Adipocyte (in vitro differentiated cells): ENCODE measurements at regions not wholly inside any gene's neighbourhood (a gene's known extent, or its start where the extent isn't known, plus 50 kb on each side); places are given as distances from the start of the nearest gene placed in this dataset.

ENCODE experiments used
- DNase-seq: peaks from one replicate; pipeline ENCODE4 v3.0.0-alpha.2; 2015; ENCODE audit warnings: low read depth
- H3K27me3 ChIP-seq: replicated peaks from 2 replicates; pipeline ENCODE4 v1.7.0; 2013; ENCODE audit warnings: mild to moderate bottlenecking, low read length, moderate library complexity; ENCODE audit not compliant: control insufficient read depth, insufficient read depth
- H3K36me3 ChIP-seq: 2 replicates; pipeline ENCODE4 v1.7.0; 2013; ENCODE audit warnings: low read length, mild to moderate bottlenecking, moderate library complexity; ENCODE audit not compliant: control insufficient read depth, insufficient read depth, severe bottlenecking
- H3K4me1 ChIP-seq: 2 replicates; pipeline ENCODE4 v1.7.0; 2013; ENCODE audit warnings: mild to moderate bottlenecking, low read length, moderate library complexity; ENCODE audit not compliant: control insufficient read depth, insufficient read depth
- H3K4me3 ChIP-seq: 2 replicates; pipeline ENCODE4 v1.7.0; 2013; ENCODE audit warnings: mild to moderate bottlenecking, low read length, moderate library complexity
- H3K9ac ChIP-seq: 2 replicates; pipeline ENCODE4 v1.7.0; 2013; ENCODE audit warnings: mild to moderate bottlenecking, low read length, moderate library complexity
- H3K9me3 ChIP-seq: 2 replicates; pipeline ENCODE4 v1.7.0; 2013; ENCODE audit warnings: mild to moderate bottlenecking, low read length, moderate library complexity; ENCODE audit not compliant: control insufficient read depth

DNA sequence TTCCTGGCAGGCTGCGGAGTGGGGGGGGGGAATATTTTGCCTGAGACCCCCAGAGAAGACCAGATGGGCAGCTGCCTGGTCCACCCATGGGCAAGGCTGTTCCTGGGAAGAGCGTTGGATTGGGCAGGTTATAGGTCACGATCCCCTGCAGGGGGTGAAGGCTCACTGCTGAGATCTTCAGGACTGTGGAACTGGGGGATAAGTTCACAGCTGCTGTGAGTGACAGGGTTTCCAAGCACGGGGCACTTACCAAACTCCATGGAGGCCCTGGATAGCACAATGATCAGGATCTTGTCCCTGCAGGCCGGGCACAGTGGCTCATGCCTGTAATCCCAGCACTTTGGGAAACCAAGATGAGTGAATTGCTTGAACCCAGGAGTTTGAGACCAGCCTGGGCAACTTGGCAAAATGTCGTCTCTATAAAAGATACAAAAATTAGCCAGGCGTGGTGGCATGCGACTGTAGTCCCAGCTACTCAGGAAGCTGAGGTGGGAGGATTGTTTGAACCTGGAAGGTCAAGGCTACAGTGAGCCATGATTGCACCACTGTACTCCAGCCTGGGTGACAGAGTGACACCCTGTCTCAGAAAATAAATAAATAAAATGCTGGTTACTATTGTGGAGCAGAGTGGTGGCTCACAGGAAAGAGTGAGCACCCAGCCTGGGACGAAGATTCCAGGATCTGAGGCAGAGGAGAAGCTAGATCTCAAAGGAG, 68.0 kb upstream of the HELT start:
- no peak for DNase-seq
- Histone ChIP-seq H3K9me3 (peaks cover 2% of the 10 kb centered on the region), H3K36me3 (no peaks in the 10 kb centered on the region), H3K27me3 (peaks cover 72% of the 10 kb centered on the region), H3K4me1 (no peaks in the 10 kb centered on the region), H3K9ac (no peak overlapping the region), H3K4me3 (no peak overlapping the region)

DNA sequence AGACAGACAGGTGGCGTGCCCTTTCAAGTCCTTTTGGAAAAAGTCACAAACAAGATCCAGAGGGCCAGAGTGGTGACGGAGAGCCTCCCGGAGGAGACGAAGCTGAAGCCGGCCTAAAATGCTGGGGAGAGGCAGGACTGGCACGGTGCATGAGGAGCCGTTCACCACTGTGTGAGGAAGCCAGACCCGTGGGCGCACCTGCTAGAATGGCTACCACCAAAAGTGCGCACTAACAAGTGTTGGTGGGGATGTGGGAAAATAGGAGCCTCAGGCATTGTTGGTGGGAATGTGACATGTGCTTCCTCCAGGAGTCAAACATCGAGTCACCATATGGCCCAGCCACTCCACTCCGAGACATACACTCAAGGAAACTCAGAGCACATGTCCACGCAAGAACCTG, 67.4 kb upstream of the HELT start:
- Histone ChIP-seq H3K9ac (no peak overlapping the region), H3K4me1 (no peaks in the 10 kb centered on the region), H3K27me3 (peaks cover 72% of the 10 kb centered on the region), H3K36me3 (no peaks in the 10 kb centered on the region), H3K4me3 (no peak overlapping the region), H3K9me3 (peaks cover 2% of the 10 kb centered on the region)
- DNase-seq = no peak

DNA sequence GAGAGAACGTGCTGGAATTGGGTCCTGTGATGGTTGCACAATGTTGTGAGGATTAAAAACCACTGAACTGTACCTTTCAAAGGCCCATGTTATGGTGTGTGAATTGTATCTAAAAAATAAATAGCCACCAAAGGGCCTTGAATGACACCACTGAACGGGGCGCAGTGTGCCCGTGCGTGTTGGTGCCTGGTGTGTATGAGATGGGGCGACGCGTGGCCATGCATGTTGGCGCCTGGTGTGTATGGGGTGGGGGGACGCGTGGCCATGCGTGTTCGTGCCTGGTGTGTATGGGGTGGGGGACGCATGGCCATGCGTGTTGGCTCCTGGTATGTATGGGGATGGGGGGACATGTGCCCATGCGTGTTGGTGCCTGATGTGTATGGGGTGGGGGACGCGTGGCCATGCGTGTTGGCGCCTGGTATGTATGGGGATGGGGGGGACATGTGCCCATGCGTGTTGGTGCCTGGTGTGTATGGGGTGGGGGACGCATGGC, 66.6 kb upstream of the HELT start:
- DNase-seq = no peak
- no peaks in the 10 kb centered on the region for H3K36me3 ChIP-seq
- H3K9ac ChIP-seq = no peak overlapping the region
- peaks cover 2% of the 10 kb centered on the region for H3K9me3 ChIP-seq
- no peaks in the 10 kb centered on the region for H3K4me1 ChIP-seq
- no peak overlapping the region for H3K4me3 ChIP-seq
- H3K27me3 ChIP-seq = peaks cover 71% of the 10 kb centered on the region

DNA sequence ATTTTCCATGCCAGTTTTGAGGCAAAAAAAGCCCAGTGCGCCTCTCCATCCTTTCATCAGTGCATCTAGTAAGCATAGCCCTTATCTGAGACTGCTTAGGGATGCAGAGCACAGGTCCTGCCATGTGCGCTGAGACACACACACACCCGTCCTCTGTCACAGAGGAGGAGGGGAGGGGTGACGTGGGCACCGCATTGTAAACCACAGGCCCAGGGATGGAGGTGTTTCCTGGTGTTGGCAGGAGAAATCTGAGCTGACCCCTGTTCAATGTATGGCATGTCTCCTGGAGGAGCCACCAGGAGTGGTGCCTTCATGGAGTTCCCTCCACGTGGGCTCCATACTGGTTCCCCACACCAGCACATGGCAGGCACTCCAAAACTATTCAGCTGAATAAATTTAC, 65.8 kb upstream of the HELT start:
- Histone ChIP-seq H3K9ac (no peak overlapping the region), H3K4me3 (no peak overlapping the region), H3K27me3 (peaks cover 65% of the 10 kb centered on the region), H3K9me3 (peaks cover 2% of the 10 kb centered on the region), H3K4me1 (no peaks in the 10 kb centered on the region), H3K36me3 (no peaks in the 10 kb centered on the region)
- DNase-seq = no peak

DNA sequence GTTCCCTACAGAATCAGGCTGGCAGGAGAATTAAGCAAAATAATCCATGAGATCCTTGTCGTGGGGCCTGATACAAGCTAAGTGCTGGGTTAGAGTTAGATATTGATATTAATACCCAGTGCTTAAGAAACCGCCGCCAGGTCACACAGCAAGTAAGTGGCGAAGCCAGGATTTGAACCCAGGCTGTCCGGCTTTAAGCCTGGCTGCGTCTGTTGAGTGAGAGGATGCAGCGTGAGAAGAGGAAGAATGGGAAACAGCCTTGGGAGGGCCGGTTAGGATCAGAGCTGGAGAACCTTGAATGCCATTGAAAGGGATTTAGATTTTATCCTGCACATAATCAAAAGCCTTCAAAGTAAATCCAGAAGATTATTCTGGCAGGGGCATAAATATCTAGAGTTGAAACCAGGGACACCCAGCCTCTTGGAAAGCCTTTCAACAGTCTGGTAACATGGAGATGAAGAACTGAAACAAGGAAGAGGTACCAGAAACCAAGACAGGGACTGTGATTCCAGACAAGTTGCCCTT, 64.8 kb upstream of the HELT start:
- no peaks in the 10 kb centered on the region for H3K4me1 ChIP-seq
- peaks cover 2% of the 10 kb centered on the region for H3K9me3 ChIP-seq
- peaks cover 60% of the 10 kb centered on the region for H3K27me3 ChIP-seq
- no peak overlapping the region for H3K9ac ChIP-seq
- no peak overlapping the region for H3K4me3 ChIP-seq
- DNase-seq = no peak
- H3K36me3 ChIP-seq = no peaks in the 10 kb centered on the region

DNA sequence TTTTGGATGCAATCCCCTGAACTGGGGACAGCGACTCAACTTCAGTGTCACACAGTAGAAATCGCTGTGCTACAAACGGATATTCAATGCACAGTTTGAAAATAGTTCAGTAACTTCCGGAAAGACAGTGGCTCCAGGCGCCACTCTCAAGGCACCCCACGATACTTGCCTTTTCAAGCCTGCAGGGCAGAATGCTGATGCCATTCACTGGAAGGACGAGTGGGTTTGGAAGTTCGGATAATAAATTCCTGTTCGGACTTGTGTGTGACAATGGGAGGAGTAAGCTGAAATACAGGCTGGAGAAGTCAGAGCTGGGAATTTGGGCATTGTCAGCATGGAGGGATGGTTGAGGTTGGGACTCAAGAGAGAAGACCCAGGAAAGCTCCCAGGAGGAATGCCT, 64.3 kb upstream of the HELT start:
- H3K4me1 ChIP-seq = no peaks in the 10 kb centered on the region
- H3K9ac ChIP-seq = no peak overlapping the region
- no peak overlapping the region for H3K4me3 ChIP-seq
- no peak for DNase-seq
- H3K27me3 ChIP-seq = peaks cover 55% of the 10 kb centered on the region
- H3K9me3 ChIP-seq = peaks cover 2% of the 10 kb centered on the region
- H3K36me3 ChIP-seq = no peaks in the 10 kb centered on the region

DNA sequence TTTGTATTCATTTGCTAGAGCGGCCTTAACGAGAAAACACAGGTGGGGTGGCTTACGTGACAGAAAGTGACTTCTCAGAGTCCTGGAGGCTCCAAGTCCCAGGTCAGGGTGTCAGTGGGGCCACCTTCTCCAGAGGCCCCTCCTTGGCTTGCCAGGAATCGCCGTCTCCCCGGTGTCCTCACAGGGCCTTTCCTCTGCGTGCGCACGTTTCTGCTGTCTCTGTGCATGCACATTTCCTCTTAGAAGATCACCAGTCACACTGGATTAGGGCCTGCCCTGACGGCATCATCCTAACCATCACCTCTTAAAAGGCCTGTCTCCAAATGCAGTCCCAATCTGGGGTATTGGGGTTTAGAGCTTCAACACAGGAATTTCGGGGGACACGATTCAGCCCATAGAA, 63.8 kb upstream of the HELT start:
- no peak for DNase-seq
- Histone ChIP-seq H3K4me3 (no peak overlapping the region), H3K36me3 (no peaks in the 10 kb centered on the region), H3K9me3 (peaks cover 2% of the 10 kb centered on the region), H3K9ac (no peak overlapping the region), H3K27me3 (peaks cover 50% of the 10 kb centered on the region), H3K4me1 (no peaks in the 10 kb centered on the region)

DNA sequence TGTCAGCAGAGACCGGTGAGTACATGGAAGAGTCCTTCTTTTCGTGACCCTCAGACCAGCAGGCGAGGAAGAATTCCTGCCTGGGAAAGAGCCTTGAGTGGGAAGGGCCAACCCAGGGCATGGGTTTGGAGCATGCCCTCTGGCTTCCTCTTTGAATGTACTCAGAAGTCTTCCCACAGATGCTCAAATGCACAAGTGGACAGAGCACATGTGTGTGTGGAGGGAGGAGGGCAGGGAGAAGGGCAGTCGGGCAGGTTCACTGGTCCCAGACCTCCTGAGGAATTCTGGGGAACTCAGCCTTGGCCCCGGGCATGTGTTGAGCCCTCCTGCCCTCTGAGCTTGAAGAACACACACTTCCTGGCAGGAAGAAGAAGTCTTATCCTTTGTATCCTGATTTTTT, 63.2 kb upstream of the HELT start:
- H3K27me3 ChIP-seq = peaks cover 44% of the 10 kb centered on the region
- no peak for DNase-seq
- H3K9me3 ChIP-seq = peaks cover 2% of the 10 kb centered on the region
- no peaks in the 10 kb centered on the region for H3K36me3 ChIP-seq
- no peak overlapping the region for H3K9ac ChIP-seq
- no peaks in the 10 kb centered on the region for H3K4me1 ChIP-seq
- H3K4me3 ChIP-seq = no peak overlapping the region

DNA sequence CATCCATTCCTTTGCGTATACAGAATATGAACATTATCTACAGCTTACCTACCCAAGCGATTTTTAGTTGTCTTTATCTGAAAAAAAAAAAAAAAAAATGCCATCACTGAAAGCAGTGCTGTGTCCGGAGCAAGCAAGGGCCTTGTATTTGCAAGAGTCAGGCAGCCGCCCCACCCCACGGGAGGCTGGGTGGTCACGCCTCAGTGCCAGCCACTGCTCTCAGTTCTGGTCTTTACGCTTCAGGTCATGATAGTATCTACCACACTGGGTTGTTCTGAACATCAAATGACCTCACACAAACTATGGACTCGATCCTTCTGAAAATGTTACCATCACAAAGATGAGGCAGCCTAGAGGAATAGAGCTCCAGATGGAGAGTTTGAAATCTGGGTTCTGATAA, 62.7 kb upstream of the HELT start:
- Histone ChIP-seq H3K9ac (no peak overlapping the region), H3K4me1 (no peaks in the 10 kb centered on the region), H3K9me3 (peaks cover 2% of the 10 kb centered on the region), H3K4me3 (no peak overlapping the region), H3K36me3 (no peaks in the 10 kb centered on the region), H3K27me3 (peaks cover 41% of the 10 kb centered on the region)
- DNase-seq = no peak

DNA sequence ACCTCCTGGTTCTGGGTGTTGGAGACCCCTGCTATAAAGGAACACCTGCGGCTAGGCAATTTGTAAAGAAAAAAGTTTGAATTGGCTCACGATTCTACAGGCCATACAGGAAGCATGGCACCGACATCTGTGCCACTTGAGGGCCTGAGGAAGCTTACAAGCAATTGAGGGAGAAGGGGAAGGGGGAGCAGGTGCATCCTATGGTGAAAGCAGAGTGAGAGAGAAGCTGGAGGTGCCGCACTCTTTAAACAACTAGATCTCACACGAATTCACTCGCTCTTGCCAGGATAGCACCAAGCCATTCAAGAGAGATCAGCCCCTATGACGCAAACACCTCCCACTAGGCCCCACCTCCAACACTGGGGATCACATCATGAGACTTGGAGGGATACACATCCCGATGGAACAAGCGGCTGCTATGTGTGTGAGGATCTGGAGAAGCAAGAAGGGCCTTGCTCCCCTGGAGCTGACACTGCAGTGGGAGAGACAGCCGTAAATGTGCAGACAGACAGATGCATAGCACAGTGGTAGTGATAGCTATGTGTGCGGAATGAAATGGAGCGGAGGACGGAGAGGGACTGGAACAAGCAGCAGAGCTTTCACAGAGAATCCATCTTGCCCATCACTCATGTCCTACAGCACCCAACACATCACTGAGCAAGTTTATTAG, 60.7 kb upstream of the HELT start:
- DNase-seq = no peak
- Histone ChIP-seq H3K9ac (no peak overlapping the region), H3K4me1 (no peaks in the 10 kb centered on the region), H3K36me3 (no peaks in the 10 kb centered on the region), H3K4me3 (no peak overlapping the region), H3K27me3 (peaks cover 38% of the 10 kb centered on the region), H3K9me3 (no peaks in the 10 kb centered on the region)

DNA sequence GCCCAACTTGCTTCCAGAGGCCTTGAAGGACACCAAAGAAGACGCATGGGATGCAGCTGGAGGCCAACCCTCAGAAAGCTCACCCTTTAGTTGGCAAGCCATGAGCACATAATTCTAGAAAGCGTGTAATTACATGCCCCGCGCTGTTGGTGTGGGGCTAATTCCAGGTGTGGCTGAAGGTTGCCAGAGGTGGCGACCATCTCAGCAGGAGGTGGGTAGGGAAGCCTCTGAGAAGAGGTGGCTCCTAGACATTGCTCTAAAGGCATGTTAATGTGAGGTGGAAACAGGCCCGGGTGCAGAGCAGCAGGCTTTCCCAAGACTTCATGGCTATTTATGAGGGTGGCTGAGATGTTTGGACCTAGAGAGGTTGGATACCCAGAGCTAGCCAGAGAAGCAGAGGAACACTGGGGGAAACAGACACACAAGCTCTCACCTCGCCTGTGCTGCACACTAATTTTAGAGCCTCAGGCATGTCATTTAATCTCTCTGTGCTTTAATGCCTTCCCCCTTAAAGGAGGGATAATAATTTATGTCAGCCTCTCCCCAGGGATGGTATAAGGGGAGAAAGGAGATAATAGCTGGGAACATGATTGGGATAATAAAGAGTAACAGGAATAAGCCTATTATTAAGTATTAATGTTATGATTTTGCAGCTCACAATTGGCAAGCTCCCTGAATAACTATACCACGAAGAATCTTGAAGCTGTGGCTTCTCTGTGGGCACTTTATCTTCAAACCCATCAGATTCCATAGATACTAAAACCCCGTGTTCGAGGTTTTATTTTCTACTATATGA, 60.0 kb upstream of the HELT start:
- Histone ChIP-seq H3K9me3 (no peaks in the 10 kb centered on the region), H3K36me3 (no peaks in the 10 kb centered on the region), H3K27me3 (peaks cover 30% of the 10 kb centered on the region), H3K4me1 (no peaks in the 10 kb centered on the region), H3K9ac (no peak overlapping the region), H3K4me3 (no peak overlapping the region)
- no peak for DNase-seq
